K562 (cell line): ENCODE measurements at regions not wholly inside any gene's neighbourhood (a gene's known extent, or its start where the extent isn't known, plus 50 kb on each side); places are given as distances from the start of the nearest gene placed in this dataset.

Experiments
- ATAC-seq: fragments of 200-7000 bp; cut with Tn5 transposase; 3 replicates; pipeline ENCODE4 v1.9.1; 2020; ENCODE audit warnings: moderate library complexity
- BruUV-seq: library from RNA; stranded (reverse); fragments of 400-500 nt; replicated peaks from 2 replicates; lab custom pipeline; 2021; lab: Mats Ljungman, UMichigan
- CTCF ChIA-PET: fragments of 300-600 bp; formaldehyde crosslinking; extraction: SDS; loops from one replicate; lab custom pipeline; 2021; ENCODE audit warnings: low intra/inter-chr PET ratio; lab: Yijun Ruan, JAX
- POLR2A ChIA-PET: fragments of 300-600, 350-650 bp; sonication (Branson Sonifier 250); formaldehyde crosslinking; extraction: SDS; loops from one replicate; lab custom pipeline; 2021; ENCODE audit warnings: antibody characterized with exemption, inconsistent platforms; lab: Yijun Ruan, JAX
- DNase-seq, 4 experiments: peaks; one replicate each; pipeline versions ENCODE4 v3.0.0 to v3.0.0-alpha.2; 2011 to 2018; ENCODE audit warnings: low spot score in 3 of 4, mixed read lengths in 3 of 4; ENCODE audit errors: extremely low read depth in 1 of 4
- FAIRE-seq: peaks from 2 replicates; lab custom pipeline; 2011; peaks lifted over from hg19 to GRCh38; lab: Jason Lieb, UNC
- H2AFZ ChIP-seq: 2 replicates; pipeline ENCODE4 v1.6.0; 2011; ENCODE audit warnings: low read depth, low read length, control low read depth, inconsistent platforms
- H3K27ac ChIP-seq: fragments of 200-600 bp; 3 replicates; pipeline ENCODE4 v1.8.0; 2011; ENCODE audit warnings: low read depth, mild to moderate bottlenecking, control low read depth, inconsistent platforms, low read length, moderate library complexity, mixed read lengths; ENCODE audit errors: extremely low read depth
- H3K27me3 ChIP-seq, 2 experiments: fragments of 300-600 bp in 1 of 2; 2 replicates in 1 of 2; 3 replicates in 1 of 2; pipeline versions ENCODE4 v1.6.0 to v1.8.0; 2011; ENCODE audit warnings: inconsistent platforms in 2 of 2, low read length in 2 of 2, mild to moderate bottlenecking in 1 of 2, mixed read lengths in 1 of 2, moderate library complexity in 1 of 2; ENCODE audit not compliant: control insufficient read depth in 2 of 2, insufficient read depth in 2 of 2
- H3K36me3 ChIP-seq: fragments of 300-600 bp; 3 replicates; pipeline ENCODE4 v1.8.0; 2011; ENCODE audit warnings: mild to moderate bottlenecking, low read length, inconsistent platforms; ENCODE audit not compliant: control insufficient read depth, insufficient read depth
- H3K4me1 ChIP-seq, 2 experiments: fragments of 200-600 bp in 1 of 2; replicated peaks in 1 of 2; 2 replicates in 1 of 2; 3 replicates in 1 of 2; pipeline versions ENCODE4 v1.5.1 to v1.8.0; 2011; ENCODE audit warnings: inconsistent platforms in 2 of 2, low read length in 2 of 2, mild to moderate bottlenecking in 1 of 2, mixed read lengths in 1 of 2, moderate library complexity in 1 of 2; ENCODE audit not compliant: control insufficient read depth in 2 of 2, insufficient read depth in 2 of 2
- H3K4me2 ChIP-seq: 2 replicates; pipeline ENCODE4 v1.6.1; 2011; ENCODE audit warnings: low read length, control low read depth, inconsistent platforms, mixed read lengths; ENCODE audit not compliant: insufficient read depth
- H3K4me3 ChIP-seq: fragments of 200-600 bp; sonication (generic), shearing (Covaris generic); 2 replicates; pipeline ENCODE4 v1.5.1; 2016; ENCODE audit warnings: control low read depth, inconsistent platforms
- H3K79me2 ChIP-seq: fragments of 200-600 bp; 3 replicates; pipeline ENCODE4 v1.8.0; 2011; ENCODE audit warnings: low read length, inconsistent platforms; ENCODE audit not compliant: control insufficient read depth, insufficient read depth
- H3K9ac ChIP-seq, 2 experiments: 2 replicates each; pipeline versions ENCODE4 v1.6.0 to v1.6.1; 2011; ENCODE audit warnings: low read depth in 2 of 2, low read length in 2 of 2, control low read depth in 1 of 2, inconsistent platforms in 1 of 2, mild to moderate bottlenecking in 1 of 2, mixed read lengths in 1 of 2; ENCODE audit not compliant: insufficient read depth in 1 of 2
- H3K9me1 ChIP-seq: one replicate; pipeline ENCODE4 v1.6.0; 2011; ENCODE audit warnings: inconsistent platforms, mild to moderate bottlenecking, low read length, moderate library complexity; ENCODE audit not compliant: control insufficient read depth, insufficient read depth
- H3K9me3 ChIP-seq: replicated peaks from 2 replicates; pipeline ENCODE4 v1.5.1; 2011; ENCODE audit warnings: low read depth, low read length, inconsistent platforms; ENCODE audit not compliant: control insufficient read depth, insufficient read depth
- H4K20me1 ChIP-seq: replicated peaks from 2 replicates; pipeline ENCODE4 v1.6.1; 2011; ENCODE audit warnings: low read length, inconsistent platforms, mixed read lengths; ENCODE audit not compliant: control insufficient read depth, insufficient read depth
- NFE2L1 ChIP-seq: fragments of 450-650 bp; IDR thresholded peaks from 2 replicates; pipeline ENCODE4 v1.6.1; 2016; ENCODE audit warnings: missing genetic modification characterization, low read depth, mild to moderate bottlenecking, missing compliant biosample characterization, moderate library complexity, borderline replicate concordance
- RAD51 ChIP-seq: fragments of 450-650 bp; IDR thresholded peaks from 2 replicates; pipeline ENCODE4 v1.7.1; 2016; ENCODE audit warnings: low read depth, mild to moderate bottlenecking, borderline replicate concordance
- TGIF2 ChIP-seq: sonication (generic); formaldehyde crosslinking; IDR thresholded peaks from 2 replicates; pipeline ENCODE4 v1.8.1; 2022; ENCODE audit warnings: mild to moderate bottlenecking, missing genetic modification reagents, moderate library complexity
- in situ Hi-C: fragments of 300-500 bp; cut with MboI; formaldehyde crosslinking; loops from 4 replicates; pipeline ENCODE4 v1.15.0; 2018; ENCODE audit warnings: inconsistent platforms, mixed read lengths
- intact Hi-C: fragments of 100-400 bp; cut with micrococcal nuclease; formaldehyde crosslinking; loops from 2 replicates; pipeline ENCODE4 v1.14.2; 2022
- TF ChIP-seq, protein P1 (sequence below): fragments of 450-650 bp; formaldehyde crosslinking; IDR thresholded peaks from 2 replicates; pipeline ENCODE4 v1.4.0; 2020; ENCODE audit warnings: mild to moderate bottlenecking, moderate library complexity
- TF ChIP-seq, protein P2 (sequence below): fragments of 450-650 bp; IDR thresholded peaks from 2 replicates; pipeline ENCODE4 v1.6.1; 2016
- TF ChIP-seq, protein P3 (sequence below): fragments of 450-650 bp; formaldehyde crosslinking; IDR thresholded peaks from 2 replicates; pipeline ENCODE4 v1.4.0; 2020; ENCODE audit warnings: mild to moderate bottlenecking, moderate library complexity

DNA sequence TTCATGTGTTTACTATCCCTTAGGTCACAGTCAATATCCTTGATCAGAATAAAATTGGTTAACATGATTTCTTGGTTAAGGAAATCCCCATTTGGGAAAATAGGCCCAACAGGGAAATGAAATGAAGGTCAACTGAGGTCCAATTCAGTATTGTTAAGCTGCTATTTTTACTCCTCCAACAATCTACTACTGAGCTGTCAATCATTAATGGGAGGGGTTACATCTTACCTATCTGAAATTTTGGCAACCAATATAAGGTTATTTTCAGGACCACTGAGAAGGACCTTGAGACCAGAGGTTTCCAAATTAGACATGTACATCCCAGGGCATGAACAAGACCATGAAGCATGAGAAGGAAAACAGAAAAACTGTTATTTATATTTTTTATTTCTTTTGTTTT lies 64.2 kb upstream of the ALG13 start:
- Histone ChIP-seq H3K9me1 (no peaks in the 10 kb centered on the region), H3K36me3 (no peaks in the 10 kb centered on the region), H3K4me3 (no peak overlapping the region), H3K9me3 (no peaks in the 10 kb centered on the region), H3K4me1 (no peaks in the 10 kb centered on the region), H3K9ac (no peak overlapping the region), H2AFZ (no peak overlapping the region), H3K79me2 (no peaks in the 10 kb centered on the region), H3K27me3 (no peaks in the 10 kb centered on the region), H4K20me1 (no peaks in the 10 kb centered on the region), H3K27ac (no peak overlapping the region), H3K4me2 (no peak overlapping the region)
- ATAC-seq (no peak), FAIRE-seq (no peak), DNase-seq (no peak)
- intact Hi-C loops (no loop called here), in situ Hi-C loops (no loop called here)
- no TSS peak for BruUV-seq
- POLR2A ChIA-PET, result interaction anchor here (0.8 kb wide), 1 partner anchor 32 kb away, joined by 3 read pairs; no protein-coding TSS in a partner anchor
- CTCF ChIA-PET, result no interaction called here
- no peak for TF ChIP-seq RAD51
- TF ChIP-seq NFE2L1 (tag), result no peak
- TF ChIP-seq, protein P1, sequence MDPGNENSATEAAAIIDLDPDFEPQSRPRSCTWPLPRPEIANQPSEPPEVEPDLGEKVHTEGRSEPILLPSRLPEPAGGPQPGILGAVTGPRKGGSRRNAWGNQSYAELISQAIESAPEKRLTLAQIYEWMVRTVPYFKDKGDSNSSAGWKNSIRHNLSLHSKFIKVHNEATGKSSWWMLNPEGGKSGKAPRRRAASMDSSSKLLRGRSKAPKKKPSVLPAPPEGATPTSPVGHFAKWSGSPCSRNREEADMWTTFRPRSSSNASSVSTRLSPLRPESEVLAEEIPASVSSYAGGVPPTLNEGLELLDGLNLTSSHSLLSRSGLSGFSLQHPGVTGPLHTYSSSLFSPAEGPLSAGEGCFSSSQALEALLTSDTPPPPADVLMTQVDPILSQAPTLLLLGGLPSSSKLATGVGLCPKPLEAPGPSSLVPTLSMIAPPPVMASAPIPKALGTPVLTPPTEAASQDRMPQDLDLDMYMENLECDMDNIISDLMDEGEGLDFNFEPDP (CRISPR knock-in tag), result no peak
- TF ChIP-seq, protein P2, sequence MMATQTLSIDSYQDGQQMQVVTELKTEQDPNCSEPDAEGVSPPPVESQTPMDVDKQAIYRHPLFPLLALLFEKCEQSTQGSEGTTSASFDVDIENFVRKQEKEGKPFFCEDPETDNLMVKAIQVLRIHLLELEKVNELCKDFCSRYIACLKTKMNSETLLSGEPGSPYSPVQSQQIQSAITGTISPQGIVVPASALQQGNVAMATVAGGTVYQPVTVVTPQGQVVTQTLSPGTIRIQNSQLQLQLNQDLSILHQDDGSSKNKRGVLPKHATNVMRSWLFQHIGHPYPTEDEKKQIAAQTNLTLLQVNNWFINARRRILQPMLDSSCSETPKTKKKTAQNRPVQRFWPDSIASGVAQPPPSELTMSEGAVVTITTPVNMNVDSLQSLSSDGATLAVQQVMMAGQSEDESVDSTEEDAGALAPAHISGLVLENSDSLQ, result peak; percentile 70
- TF ChIP-seq TGIF2, result no peak
- TF ChIP-seq, protein P3, sequence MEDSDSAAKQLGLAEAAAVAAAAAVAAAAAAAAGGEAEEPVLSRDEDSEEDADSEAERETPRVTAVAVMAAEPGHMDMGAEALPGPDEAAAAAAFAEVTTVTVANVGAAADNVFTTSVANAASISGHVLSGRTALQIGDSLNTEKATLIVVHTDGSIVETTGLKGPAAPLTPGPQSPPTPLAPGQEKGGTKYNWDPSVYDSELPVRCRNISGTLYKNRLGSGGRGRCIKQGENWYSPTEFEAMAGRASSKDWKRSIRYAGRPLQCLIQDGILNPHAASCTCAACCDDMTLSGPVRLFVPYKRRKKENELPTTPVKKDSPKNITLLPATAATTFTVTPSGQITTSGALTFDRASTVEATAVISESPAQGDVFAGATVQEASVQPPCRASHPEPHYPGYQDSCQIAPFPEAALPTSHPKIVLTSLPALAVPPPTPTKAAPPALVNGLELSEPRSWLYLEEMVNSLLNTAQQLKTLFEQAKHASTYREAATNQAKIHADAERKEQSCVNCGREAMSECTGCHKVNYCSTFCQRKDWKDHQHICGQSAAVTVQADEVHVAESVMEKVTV, result no peak
